ENCODE measurements at regions not wholly inside any gene's neighbourhood (a gene's known extent, or its start where the extent isn't known, plus 50 kb on each side); places are given as distances from the start of the nearest gene placed in this dataset.

DNA sequence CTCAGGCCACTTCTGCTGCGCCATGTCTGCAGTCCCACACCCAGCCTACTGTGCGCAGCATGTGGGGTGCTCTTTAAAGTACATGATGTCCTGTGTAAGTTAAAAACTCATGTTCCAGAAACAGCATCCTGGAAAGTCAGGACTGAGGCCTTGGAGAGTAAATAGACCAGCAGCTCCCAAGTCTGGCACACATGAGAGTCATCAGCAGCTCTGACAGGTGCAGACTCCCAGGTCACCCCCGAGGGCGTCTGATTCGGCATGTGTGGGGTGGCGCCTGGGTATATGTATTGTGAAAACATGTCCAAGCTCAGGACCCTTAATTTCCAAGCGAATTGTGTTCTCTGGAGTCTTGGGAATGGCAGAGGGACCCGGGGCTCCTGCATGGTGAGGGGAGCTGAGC, 120.1 kb upstream of the RUNX3 start:
- TF ChIP-seq TAF1 (IDR thresholded peaks at IDR 0.05; ENCODE audit: low read depth), result no peak
- TF ChIP-seq MXI1 (conservative IDR thresholded peaks at IDR 0.05; ENCODE audit: poor library complexity, severe bottlenecking), result no peak
- no peak for TF ChIP-seq EP300 (conservative IDR thresholded peaks at IDR 0.05; ENCODE audit: poor library complexity, severe bottlenecking)
- TF ChIP-seq, protein P1, sequence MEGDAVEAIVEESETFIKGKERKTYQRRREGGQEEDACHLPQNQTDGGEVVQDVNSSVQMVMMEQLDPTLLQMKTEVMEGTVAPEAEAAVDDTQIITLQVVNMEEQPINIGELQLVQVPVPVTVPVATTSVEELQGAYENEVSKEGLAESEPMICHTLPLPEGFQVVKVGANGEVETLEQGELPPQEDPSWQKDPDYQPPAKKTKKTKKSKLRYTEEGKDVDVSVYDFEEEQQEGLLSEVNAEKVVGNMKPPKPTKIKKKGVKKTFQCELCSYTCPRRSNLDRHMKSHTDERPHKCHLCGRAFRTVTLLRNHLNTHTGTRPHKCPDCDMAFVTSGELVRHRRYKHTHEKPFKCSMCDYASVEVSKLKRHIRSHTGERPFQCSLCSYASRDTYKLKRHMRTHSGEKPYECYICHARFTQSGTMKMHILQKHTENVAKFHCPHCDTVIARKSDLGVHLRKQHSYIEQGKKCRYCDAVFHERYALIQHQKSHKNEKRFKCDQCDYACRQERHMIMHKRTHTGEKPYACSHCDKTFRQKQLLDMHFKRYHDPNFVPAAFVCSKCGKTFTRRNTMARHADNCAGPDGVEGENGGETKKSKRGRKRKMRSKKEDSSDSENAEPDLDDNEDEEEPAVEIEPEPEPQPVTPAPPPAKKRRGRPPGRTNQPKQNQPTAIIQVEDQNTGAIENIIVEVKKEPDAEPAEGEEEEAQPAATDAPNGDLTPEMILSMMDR (IDR thresholded peaks at IDR 0.05; ENCODE audit: poor library complexity, severe bottlenecking), result no peak
- TF ChIP-seq POLR2AphosphoS5 (IDR thresholded peaks at IDR 0.05), result no peak
- no peak for TF ChIP-seq EZH2 (IDR thresholded peaks at IDR 0.05; ENCODE audit: borderline replicate concordance, insufficient read depth, low read length, poor library complexity, severe bottlenecking)
- no peak for TF ChIP-seq SMC3 (conservative IDR thresholded peaks at IDR 0.05; ENCODE audit: poor library complexity)
- TF ChIP-seq, protein P2, sequence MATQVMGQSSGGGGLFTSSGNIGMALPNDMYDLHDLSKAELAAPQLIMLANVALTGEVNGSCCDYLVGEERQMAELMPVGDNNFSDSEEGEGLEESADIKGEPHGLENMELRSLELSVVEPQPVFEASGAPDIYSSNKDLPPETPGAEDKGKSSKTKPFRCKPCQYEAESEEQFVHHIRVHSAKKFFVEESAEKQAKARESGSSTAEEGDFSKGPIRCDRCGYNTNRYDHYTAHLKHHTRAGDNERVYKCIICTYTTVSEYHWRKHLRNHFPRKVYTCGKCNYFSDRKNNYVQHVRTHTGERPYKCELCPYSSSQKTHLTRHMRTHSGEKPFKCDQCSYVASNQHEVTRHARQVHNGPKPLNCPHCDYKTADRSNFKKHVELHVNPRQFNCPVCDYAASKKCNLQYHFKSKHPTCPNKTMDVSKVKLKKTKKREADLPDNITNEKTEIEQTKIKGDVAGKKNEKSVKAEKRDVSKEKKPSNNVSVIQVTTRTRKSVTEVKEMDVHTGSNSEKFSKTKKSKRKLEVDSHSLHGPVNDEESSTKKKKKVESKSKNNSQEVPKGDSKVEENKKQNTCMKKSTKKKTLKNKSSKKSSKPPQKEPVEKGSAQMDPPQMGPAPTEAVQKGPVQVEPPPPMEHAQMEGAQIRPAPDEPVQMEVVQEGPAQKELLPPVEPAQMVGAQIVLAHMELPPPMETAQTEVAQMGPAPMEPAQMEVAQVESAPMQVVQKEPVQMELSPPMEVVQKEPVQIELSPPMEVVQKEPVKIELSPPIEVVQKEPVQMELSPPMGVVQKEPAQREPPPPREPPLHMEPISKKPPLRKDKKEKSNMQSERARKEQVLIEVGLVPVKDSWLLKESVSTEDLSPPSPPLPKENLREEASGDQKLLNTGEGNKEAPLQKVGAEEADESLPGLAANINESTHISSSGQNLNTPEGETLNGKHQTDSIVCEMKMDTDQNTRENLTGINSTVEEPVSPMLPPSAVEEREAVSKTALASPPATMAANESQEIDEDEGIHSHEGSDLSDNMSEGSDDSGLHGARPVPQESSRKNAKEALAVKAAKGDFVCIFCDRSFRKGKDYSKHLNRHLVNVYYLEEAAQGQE (IDR thresholded peaks at IDR 0.05; ENCODE audit: borderline replicate concordance), result no peak
- TF ChIP-seq RAD21 (conservative IDR thresholded peaks at IDR 0.05), result no peak
- Histone ChIP-seq H3K4me3 (ENCODE audit: low read length) (no peak overlapping the region), H3K27ac (ENCODE audit: low read length) (no peak overlapping the region), H3K9ac (ENCODE audit: low read length) (no peak overlapping the region), H3K36me3 (ENCODE audit: insufficient read depth, low read length) (no peaks in the 10 kb centered on the region), H4K20me1 (ENCODE audit: insufficient read depth) (no peaks in the 10 kb centered on the region), H3K9me3 (ENCODE audit: low read length) (no peaks in the 10 kb centered on the region), H3K27me3 (ENCODE audit: insufficient read depth, low read depth, low read length) (no peaks in the 10 kb centered on the region), H3K79me2 (replicated peaks; ENCODE audit: insufficient read depth, low read length) (no peaks in the 10 kb centered on the region), H3F3A (ENCODE audit: insufficient read depth, low read length, poor library complexity, severe bottlenecking) (no peaks in the 10 kb centered on the region), H2AFZ (ENCODE audit: low read depth, low read length) (no peak overlapping the region), H3K9me2 (ENCODE audit: insufficient read depth, low read length) (no peaks in the 10 kb centered on the region), H3K4me2 (ENCODE audit: low read length) (no peak overlapping the region)

DNA sequence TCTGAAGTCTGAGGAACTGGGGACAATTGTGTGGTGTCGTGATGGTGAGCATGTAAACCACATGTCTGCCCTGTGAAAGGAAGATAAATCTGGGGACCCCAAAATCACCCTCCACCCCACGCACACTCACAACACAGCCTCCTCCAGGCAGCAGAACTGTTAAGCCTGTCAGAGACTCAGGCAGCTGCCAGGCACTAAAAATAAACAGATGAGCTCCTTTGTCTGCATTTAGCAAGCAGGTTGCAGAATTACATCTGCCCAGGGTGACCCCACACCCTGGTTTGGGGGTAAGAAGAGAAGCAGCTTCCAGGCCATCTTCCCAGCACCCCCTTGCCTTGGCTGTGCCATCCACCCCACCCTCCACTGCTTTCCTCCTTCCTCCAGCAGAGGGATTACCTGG, 119.1 kb upstream of the RUNX3 start:
- H3K9ac ChIP-seq (ENCODE audit: low read length), result no peak overlapping the region
- H3K9me2 ChIP-seq (ENCODE audit: insufficient read depth, low read length), result no peaks in the 10 kb centered on the region
- H3K27me3 ChIP-seq (ENCODE audit: insufficient read depth, low read depth, low read length), result no peaks in the 10 kb centered on the region
- H4K20me1 ChIP-seq (ENCODE audit: insufficient read depth), result no peaks in the 10 kb centered on the region
- no peaks in the 10 kb centered on the region for H3K79me2 ChIP-seq (replicated peaks; ENCODE audit: insufficient read depth, low read length)
- H3K36me3 ChIP-seq (ENCODE audit: insufficient read depth, low read length), result no peaks in the 10 kb centered on the region
- no peak overlapping the region for H3K4me2 ChIP-seq (ENCODE audit: low read length)
- H2AFZ ChIP-seq (ENCODE audit: low read depth, low read length), result no peak overlapping the region
- no peaks in the 10 kb centered on the region for H3F3A ChIP-seq (ENCODE audit: insufficient read depth, low read length, poor library complexity, severe bottlenecking)
- no peaks in the 10 kb centered on the region for H3K9me3 ChIP-seq (ENCODE audit: low read length)
- H3K4me3 ChIP-seq (ENCODE audit: low read length), result no peak overlapping the region
- no peak overlapping the region for H3K27ac ChIP-seq (ENCODE audit: low read length)
- TF ChIP-seq, protein P1 (IDR thresholded peaks at IDR 0.05; ENCODE audit: poor library complexity, severe bottlenecking), result no peak
- TF ChIP-seq POLR2AphosphoS5 (IDR thresholded peaks at IDR 0.05) (no peak), SMC3 (conservative IDR thresholded peaks at IDR 0.05; ENCODE audit: poor library complexity) (no peak), EP300 (conservative IDR thresholded peaks at IDR 0.05; ENCODE audit: poor library complexity, severe bottlenecking) (no peak), EZH2 (IDR thresholded peaks at IDR 0.05; ENCODE audit: borderline replicate concordance, insufficient read depth, low read length, poor library complexity, severe bottlenecking) (no peak), MXI1 (conservative IDR thresholded peaks at IDR 0.05; ENCODE audit: poor library complexity, severe bottlenecking) (no peak), RAD21 (conservative IDR thresholded peaks at IDR 0.05) (no peak), TAF1 (IDR thresholded peaks at IDR 0.05; ENCODE audit: low read depth) (no peak)
- TF ChIP-seq, protein P2 (IDR thresholded peaks at IDR 0.05; ENCODE audit: borderline replicate concordance), result no peak
